NCI-H2029 treated with DMSO at 0.1 percent for 48 hours (cell line): ENCODE measurements at regions not wholly inside any gene's neighbourhood (a gene's known extent, or its start where the extent isn't known, plus 50 kb on each side); places are given as distances from the start of the nearest gene placed in this dataset.

Source experiments
- DNase-seq: peaks from one replicate; lab custom pipeline; 2025; lab: John Stamatoyannopoulos, UW

DNA sequence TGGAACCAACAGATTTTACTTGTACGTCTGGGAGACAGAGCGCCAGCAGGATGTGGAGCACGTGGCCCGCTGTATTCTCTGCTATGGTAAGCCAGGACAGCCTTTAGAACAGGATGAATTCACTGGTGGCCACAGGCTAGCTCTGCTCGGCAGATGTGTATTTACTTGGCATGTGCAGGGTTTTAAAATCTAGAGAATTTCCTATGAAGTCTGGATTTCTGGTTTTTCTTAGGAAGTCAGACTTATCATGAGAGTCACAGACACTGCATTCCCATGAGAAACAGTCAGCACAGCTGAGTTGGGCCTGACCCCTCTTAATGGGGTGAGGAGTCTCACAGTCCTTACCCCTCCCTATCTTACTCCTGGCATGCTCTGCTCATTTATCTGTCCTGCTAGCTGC is 84.6 kb upstream of the COL6A5 start:
- no peak for DNase-seq

DNA sequence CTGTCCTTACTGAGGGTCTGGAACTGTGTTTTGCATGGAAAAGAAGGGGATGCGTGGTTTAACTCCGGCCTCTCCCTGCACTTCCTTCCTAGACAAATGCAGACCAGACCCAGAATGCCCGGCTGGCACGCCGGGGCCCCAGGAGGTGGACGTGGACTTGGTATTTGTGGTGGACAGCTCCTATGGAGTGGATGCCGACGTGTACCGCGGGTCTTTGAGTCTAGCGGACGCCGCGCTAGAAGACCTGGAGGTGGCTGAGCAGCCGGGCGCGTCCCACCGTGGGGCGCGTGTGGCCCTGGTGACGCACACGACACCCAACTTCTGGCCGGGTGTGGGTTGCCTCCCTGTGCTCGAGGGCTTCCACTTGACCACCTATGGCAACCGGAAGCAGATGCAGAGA is 81.8 kb upstream of the COL6A5 start:
- no peak for DNase-seq

DNA sequence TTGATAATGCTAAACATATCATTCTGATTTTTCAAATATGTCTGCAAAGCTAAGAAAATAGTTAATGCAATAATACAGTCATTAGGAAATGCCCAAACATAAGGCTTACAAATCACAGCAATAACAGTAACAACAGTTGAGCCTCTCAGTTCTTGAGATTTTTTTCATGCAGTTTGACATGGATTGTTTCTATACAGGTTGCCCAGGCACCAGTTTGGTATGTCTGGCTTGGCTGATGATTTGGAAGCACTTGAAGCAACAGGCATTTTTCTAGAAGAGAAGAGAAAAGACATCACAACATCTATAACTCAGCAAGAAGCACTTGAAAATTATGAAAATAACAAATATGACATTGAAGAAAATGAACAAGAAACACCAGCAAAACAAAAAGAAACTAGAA is 78.7 kb upstream of the COL6A5 start:
- DNase-seq, result no peak

DNA sequence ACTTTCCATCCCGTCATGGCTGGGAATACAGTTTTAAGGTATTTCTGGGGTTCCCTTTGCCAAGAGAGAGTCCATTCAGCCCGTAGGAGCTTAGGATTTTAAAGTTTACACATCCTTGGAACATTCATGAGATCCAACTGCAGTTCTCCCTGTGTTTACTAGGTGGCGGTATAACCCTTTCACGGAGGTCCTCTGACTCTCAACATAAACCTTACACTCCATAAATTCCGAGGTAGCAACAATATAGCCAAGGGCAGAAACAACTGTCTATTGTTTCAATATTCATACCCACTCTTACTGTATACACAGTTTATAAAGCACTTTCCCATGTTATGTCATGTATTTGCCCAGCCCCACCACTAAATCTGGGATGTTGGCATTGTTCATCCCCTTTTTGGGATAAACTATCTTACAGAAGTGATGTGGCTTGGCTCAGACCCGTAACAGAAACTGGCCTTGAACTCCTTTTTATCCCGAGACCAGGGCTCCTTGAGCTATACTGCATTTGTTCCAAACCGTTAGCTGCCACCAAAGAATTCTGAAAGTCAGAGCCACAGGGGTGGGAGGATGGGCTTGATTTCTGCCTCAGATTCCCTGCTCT is 69.2 kb upstream of the COL6A5 start:
- peak; percentile 1 for DNase-seq

DNA sequence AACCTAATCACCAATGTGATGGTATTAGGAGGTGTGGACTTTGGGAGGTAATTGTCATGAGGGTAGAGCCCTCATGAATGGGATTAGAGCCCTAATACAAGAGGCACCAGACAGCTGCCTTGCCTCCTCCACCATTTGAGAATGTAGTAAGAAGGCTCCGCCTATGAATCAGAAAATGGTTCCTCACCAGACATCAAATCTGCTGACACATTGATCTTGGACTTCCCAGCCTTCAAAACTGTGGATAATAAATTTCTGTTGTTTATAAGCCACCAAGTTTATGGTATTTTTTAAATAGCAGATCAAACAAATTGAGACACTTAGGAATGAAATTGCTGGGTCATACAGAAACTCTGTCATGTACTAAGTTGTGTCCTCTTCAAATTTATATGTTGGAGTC is 56.8 kb upstream of the COL6A5 start:
- DNase-seq, result no peak

DNA sequence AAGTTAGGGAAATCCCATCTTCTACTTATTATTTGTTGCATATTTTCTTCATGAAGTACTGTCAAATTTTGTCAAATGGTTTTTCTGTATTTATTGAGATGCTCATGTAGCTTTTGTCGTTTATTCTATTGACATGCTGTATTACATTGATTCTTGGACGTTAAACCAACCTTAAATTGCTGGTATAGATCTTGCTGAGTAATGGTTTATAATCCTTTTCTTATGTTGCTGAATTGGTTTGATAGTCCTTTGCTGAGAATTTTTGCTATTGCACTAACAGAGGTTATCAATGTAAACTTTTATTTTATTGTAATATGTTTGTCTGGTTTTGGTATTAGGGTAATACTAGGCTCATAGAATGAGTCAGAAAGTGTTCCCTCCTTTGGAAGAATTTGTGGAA is 54.3 kb upstream of the COL6A5 start:
- no peak for DNase-seq

DNA sequence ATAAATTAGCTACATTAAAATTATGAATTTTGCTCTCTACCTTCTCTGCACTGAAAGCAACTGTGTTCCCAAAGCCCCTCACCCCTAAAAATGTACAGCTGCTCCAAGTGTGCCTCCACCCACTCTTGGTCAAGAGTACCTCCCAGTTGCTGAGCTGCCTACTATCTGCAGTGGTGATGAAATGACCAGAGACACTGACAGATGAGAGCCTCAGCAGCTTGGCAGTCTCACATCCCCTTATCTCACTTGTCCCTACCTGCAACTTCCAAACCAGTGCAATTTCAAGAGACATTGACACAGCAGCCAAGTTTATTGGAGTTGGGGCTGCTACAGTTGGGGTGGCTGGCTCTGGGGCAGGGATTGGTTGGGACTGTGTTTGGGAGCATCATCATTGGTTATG is 52.2 kb upstream of the COL6A5 start:
- DNase-seq, result no peak
